Fibroblast of lung (primary cell): ENCODE measurements at regions not wholly inside any gene's neighbourhood (a gene's known extent, or its start where the extent isn't known, plus 50 kb on each side); places are given as distances from the start of the nearest gene placed in this dataset.

ENCODE experiments used
- DNase-seq, 2 donors: peaks; one replicate each; pipeline versions ENCODE4 v3.0.0 to v3.0.0-alpha.2; 2010; ENCODE audit warnings: low read depth in 2 of 2
- H2AFZ ChIP-seq: 2 replicates; pipeline ENCODE4 v1.5.1; 2012; ENCODE audit warnings: low read length, control low read depth, inconsistent platforms
- H3K27ac ChIP-seq: 2 replicates; pipeline ENCODE4 v1.5.1; 2011; ENCODE audit warnings: low read length, control low read depth; ENCODE audit not compliant: insufficient read depth
- H3K27me3 ChIP-seq: 2 replicates; pipeline ENCODE4 v1.5.1; 2011; ENCODE audit warnings: mild to moderate bottlenecking, low read length; ENCODE audit not compliant: control insufficient read depth, insufficient read depth
- H3K36me3 ChIP-seq: 2 replicates; pipeline ENCODE4 v1.5.1; 2011; ENCODE audit warnings: low read length; ENCODE audit not compliant: control insufficient read depth, insufficient read depth
- H3K4me1 ChIP-seq: 2 replicates; pipeline ENCODE4 v1.5.1; 2011; ENCODE audit warnings: low read length; ENCODE audit not compliant: control insufficient read depth, insufficient read depth; ENCODE audit errors: extremely low read depth
- H3K4me2 ChIP-seq: 2 replicates; pipeline ENCODE4 v1.5.1; 2011; ENCODE audit warnings: low read length, control low read depth; ENCODE audit not compliant: insufficient read depth; ENCODE audit errors: extremely low read depth
- H3K4me3 ChIP-seq, 4 experiments: fragments of 200-600 bp in 1 of 4; sonication (generic) in 1 of 4; replicated peaks in 1 of 4; 2 replicates each; pipeline ENCODE4 v1.5.1; 2011 to 2016; ENCODE audit warnings: low read length in 4 of 4, low read depth in 3 of 4, mild to moderate bottlenecking in 3 of 4, control low read depth in 2 of 4, inconsistent platforms in 1 of 4, mixed read lengths in 1 of 4; ENCODE audit not compliant: insufficient read depth in 1 of 4; ENCODE audit errors: control extremely low read depth in 1 of 4
- H3K79me2 ChIP-seq: 2 replicates; pipeline ENCODE4 v1.5.1; 2012; ENCODE audit warnings: mild to moderate bottlenecking, low read length, inconsistent platforms; ENCODE audit not compliant: control insufficient read depth, insufficient read depth
- H3K9ac ChIP-seq: 2 replicates; pipeline ENCODE4 v1.5.1; 2011; ENCODE audit warnings: mild to moderate bottlenecking, low read length, control low read depth; ENCODE audit not compliant: insufficient read depth
- H3K9me3 ChIP-seq: 2 replicates; pipeline ENCODE4 v1.5.1; 2012; ENCODE audit warnings: low read depth, low read length; ENCODE audit not compliant: control insufficient read depth, insufficient read depth
- H4K20me1 ChIP-seq: 2 replicates; pipeline ENCODE4 v1.5.1; 2011; ENCODE audit warnings: low read length; ENCODE audit not compliant: control insufficient read depth, insufficient read depth; ENCODE audit errors: extremely low read depth
- EZH2 ChIP-seq: IDR thresholded peaks from 2 replicates; pipeline ENCODE4 v1.5.1; 2012; ENCODE audit warnings: low read length, control low read depth, mild to moderate bottlenecking; ENCODE audit errors: missing control alignments
- TF ChIP-seq, protein P1 (sequence below), 2 donors: IDR thresholded peaks in 1 of 2; conservative IDR thresholded peaks in 1 of 2; 1 replicate in 1 of 2; 2 replicates in 1 of 2; pipeline ENCODE4 v1.5.1; 2011 to 2012; ENCODE audit warnings: low read length in 2 of 2, control low read depth in 1 of 2, inconsistent platforms in 1 of 2, low read depth in 1 of 2, mild to moderate bottlenecking in 1 of 2

GRCh38 chr13:33525763-33526162 is 240.2 kb upstream of the STARD13 start:
- H3K4me2 ChIP-seq = no peak overlapping the region
- no peaks in the 10 kb centered on the region for H3K79me2 ChIP-seq
- no peaks in the 10 kb centered on the region for H3K9me3 ChIP-seq
- H2AFZ ChIP-seq = no peak overlapping the region
- H4K20me1 ChIP-seq = no peaks in the 10 kb centered on the region
- TF ChIP-seq, protein P1, sequence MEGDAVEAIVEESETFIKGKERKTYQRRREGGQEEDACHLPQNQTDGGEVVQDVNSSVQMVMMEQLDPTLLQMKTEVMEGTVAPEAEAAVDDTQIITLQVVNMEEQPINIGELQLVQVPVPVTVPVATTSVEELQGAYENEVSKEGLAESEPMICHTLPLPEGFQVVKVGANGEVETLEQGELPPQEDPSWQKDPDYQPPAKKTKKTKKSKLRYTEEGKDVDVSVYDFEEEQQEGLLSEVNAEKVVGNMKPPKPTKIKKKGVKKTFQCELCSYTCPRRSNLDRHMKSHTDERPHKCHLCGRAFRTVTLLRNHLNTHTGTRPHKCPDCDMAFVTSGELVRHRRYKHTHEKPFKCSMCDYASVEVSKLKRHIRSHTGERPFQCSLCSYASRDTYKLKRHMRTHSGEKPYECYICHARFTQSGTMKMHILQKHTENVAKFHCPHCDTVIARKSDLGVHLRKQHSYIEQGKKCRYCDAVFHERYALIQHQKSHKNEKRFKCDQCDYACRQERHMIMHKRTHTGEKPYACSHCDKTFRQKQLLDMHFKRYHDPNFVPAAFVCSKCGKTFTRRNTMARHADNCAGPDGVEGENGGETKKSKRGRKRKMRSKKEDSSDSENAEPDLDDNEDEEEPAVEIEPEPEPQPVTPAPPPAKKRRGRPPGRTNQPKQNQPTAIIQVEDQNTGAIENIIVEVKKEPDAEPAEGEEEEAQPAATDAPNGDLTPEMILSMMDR (conservative IDR thresholded peaks at IDR 0.05 in 1 of 2, IDR thresholded peaks at IDR 0.05 in 1 of 2; ENCODE audit: low read depth in 1 of 2, low read length in 2 of 2) = no peak
- TF ChIP-seq EZH2 = no peak
- no peak overlapping the region for H3K9ac ChIP-seq
- H3K27ac ChIP-seq = no peak overlapping the region
- H3K27me3 ChIP-seq = no peaks in the 10 kb centered on the region
- H3K4me3 ChIP-seq = no peak overlapping the region
- H3K36me3 ChIP-seq = no peaks in the 10 kb centered on the region
- H3K4me1 ChIP-seq = peaks cover 3% of the 10 kb centered on the region
- no peak for DNase-seq

DNA sequence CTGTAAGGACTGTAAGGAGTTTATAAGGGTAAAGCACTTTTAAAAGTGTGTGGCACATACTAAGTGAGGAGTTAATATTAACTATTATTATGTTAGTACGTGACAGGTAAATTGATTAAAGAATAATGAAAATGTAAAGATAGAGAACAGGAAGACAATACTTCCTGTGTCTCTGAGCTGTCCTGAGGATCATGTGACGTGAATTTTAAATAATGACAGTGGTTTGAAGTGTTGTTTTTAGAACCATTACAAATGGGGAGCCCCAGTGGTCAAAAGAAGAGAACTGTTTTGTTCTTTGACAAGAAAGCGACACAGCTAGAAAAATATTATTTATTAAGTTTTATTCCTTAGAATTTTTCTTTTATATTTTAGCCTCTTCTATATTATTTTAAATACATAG is 241.2 kb upstream of the STARD13 start:
- Histone ChIP-seq H3K9ac (no peak overlapping the region), H4K20me1 (no peaks in the 10 kb centered on the region), H3K4me2 (no peak overlapping the region), H3K27ac (no peak overlapping the region), H3K27me3 (no peaks in the 10 kb centered on the region), H3K79me2 (no peaks in the 10 kb centered on the region), H2AFZ (no peak overlapping the region), H3K36me3 (no peaks in the 10 kb centered on the region), H3K4me3 (no peak overlapping the region), H3K9me3 (no peaks in the 10 kb centered on the region), H3K4me1 (peaks cover 2% of the 10 kb centered on the region)
- no peak for TF ChIP-seq EZH2
- TF ChIP-seq, protein P1 (conservative IDR thresholded peaks at IDR 0.05 in 1 of 2, IDR thresholded peaks at IDR 0.05 in 1 of 2; ENCODE audit: low read depth in 1 of 2, low read length in 2 of 2) = no peak
- no peak for DNase-seq

GRCh38 chr13:33528896-33529295 is 243.3 kb upstream of the STARD13 start:
- Histone ChIP-seq H2AFZ (no peak overlapping the region), H3K27me3 (no peaks in the 10 kb centered on the region), H3K4me1 (no peaks in the 10 kb centered on the region), H3K27ac (no peak overlapping the region), H3K4me3 (no peak overlapping the region), H3K79me2 (no peaks in the 10 kb centered on the region), H3K36me3 (no peaks in the 10 kb centered on the region), H3K4me2 (no peak overlapping the region), H3K9me3 (no peaks in the 10 kb centered on the region), H4K20me1 (no peaks in the 10 kb centered on the region), H3K9ac (no peak overlapping the region)
- DNase-seq = no peak
- TF ChIP-seq, protein P1 (conservative IDR thresholded peaks at IDR 0.05 in 1 of 2, IDR thresholded peaks at IDR 0.05 in 1 of 2; ENCODE audit: low read depth in 1 of 2, low read length in 2 of 2) = no peak
- TF ChIP-seq EZH2 = no peak
